ENCODE measurements at regions not wholly inside any gene's neighbourhood (a gene's known extent, or its start where the extent isn't known, plus 50 kb on each side); places are given as distances from the start of the nearest gene placed in this dataset.
"Not testable (repeated sequence)": the region's sequence is repeated elsewhere in the genome, so short reads cannot be mapped to it uniquely, and the experiment has no call there.

GRCh38 chr6:155795173-155795796 lies 339.6 kb upstream of the NOX3 start:
- no peak for DNase-seq

- no peak for DNase-seq
Observed at GRCh38 chr6:155791891-155792290, 336.3 kb upstream of the NOX3 start.

GRCh38 chr6:155791186-155791585 lies 335.5 kb upstream of the NOX3 start:
- no peak for DNase-seq

- DNase-seq, result no peak
Observed at GRCh38 chr6:155787168-155787567, 331.5 kb upstream of the NOX3 start.

- DNase-seq, result no peak
Observed at GRCh38 chr6:155786528-155786927, 330.9 kb upstream of the NOX3 start.

- no peak for DNase-seq
Observed at GRCh38 chr6:155782739-155783459, 327.3 kb upstream of the NOX3 start.

- DNase-seq, result no peak
Observed at GRCh38 chr6:155782320-155782731, 326.7 kb upstream of the NOX3 start.

GRCh38 chr6:155779456-155779855 lies 323.8 kb upstream of the NOX3 start:
- DNase-seq, result no peak

GRCh38 chr6:155778336-155778735 lies 322.7 kb upstream of the NOX3 start:
- DNase-seq, result no peak

GRCh38 chr6:155771822-155772221 lies 316.2 kb upstream of the NOX3 start:
- no peak for DNase-seq

GRCh38 chr6:155770856-155771255 lies 315.2 kb upstream of the NOX3 start:
- no peak for DNase-seq

- no peak for DNase-seq
Observed at GRCh38 chr6:155770313-155770712, 314.7 kb upstream of the NOX3 start.

GRCh38 chr6:155765275-155766194 lies 309.9 kb upstream of the NOX3 start:
- no peak for DNase-seq

- DNase-seq, result no peak
Observed at GRCh38 chr6:155762649-155763048, 307.0 kb upstream of the NOX3 start.

GRCh38 chr6:155755452-155755851 lies 299.8 kb upstream of the NOX3 start:
- no peak for DNase-seq

GRCh38 chr6:155748778-155749177 lies 293.1 kb upstream of the NOX3 start:
- DNase-seq, result not testable (repeated sequence)

GRCh38 chr6:155747491-155747890 lies 291.9 kb upstream of the NOX3 start:
- no peak for DNase-seq

- no peak for DNase-seq
Observed at GRCh38 chr6:155740781-155741399, 285.3 kb upstream of the NOX3 start.

GRCh38 chr6:155738602-155739105 lies 283.0 kb upstream of the NOX3 start:
- no peak for DNase-seq

- no peak for DNase-seq
Observed at GRCh38 chr6:155717374-155717773, 261.7 kb upstream of the NOX3 start.

- DNase-seq, result no peak
Observed at GRCh38 chr6:155710704-155711103, 255.1 kb upstream of the NOX3 start.

GRCh38 chr6:155709262-155709661 lies 253.6 kb upstream of the NOX3 start:
- DNase-seq, result no peak

- DNase-seq, result no peak
Observed at GRCh38 chr6:155708100-155708499, 252.5 kb upstream of the NOX3 start.

Data from CD4-positive, alpha-beta T cell treated with Interleukin-1 beta for 1 hour (primary cell).